ENCODE measurements at regions not wholly inside any gene's neighbourhood (a gene's known extent, or its start where the extent isn't known, plus 50 kb on each side); places are given as distances from the start of the nearest gene placed in this dataset.

- TF ChIP-seq ELK1 (IDR thresholded peaks at IDR 0.05; ENCODE audit: low read depth, low read length): no peak
- no peak for TF ChIP-seq RBBP5 (conservative IDR thresholded peaks at IDR 0.05)
- TF ChIP-seq MTA3 (IDR thresholded peaks at IDR 0.05; ENCODE audit: borderline replicate concordance, low read length): no peak
- TF ChIP-seq HDAC6 (IDR thresholded peaks at IDR 0.05; ENCODE audit: unreplicated experiment): no peak
- TF ChIP-seq NKRF (conservative IDR thresholded peaks at IDR 0.05): no peak
- no peak for TF ChIP-seq EED (IDR thresholded peaks at IDR 0.05; ENCODE audit: low read depth)
- TF ChIP-seq E2F8 (IDR thresholded peaks at IDR 0.05; ENCODE audit: low read depth, partially characterized antibody): no peak
Observed at GRCh38 chr16:74186561-74186971, 110.0 kb upstream of the PSMD7 start (continued).

DNA sequence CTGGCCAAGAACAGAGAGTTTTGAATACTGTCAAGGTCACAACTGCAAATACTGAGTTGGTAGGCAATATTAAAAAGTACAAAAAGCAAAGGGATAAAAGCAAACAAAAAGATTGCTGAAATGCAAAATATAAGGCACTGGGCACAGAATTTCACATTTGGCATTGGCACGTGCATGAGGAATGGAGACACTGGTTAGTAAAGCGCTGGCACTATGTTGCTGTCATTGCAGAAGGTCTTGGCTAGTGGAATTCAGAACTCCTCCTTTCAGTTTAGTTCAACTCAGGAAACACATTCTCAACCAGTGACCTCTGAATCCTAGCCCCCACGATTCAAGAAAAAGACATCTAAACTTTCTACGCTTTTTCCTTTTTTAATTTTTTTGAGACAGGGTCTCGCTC is 111.8 kb upstream of the PSMD7 start:
- TF ChIP-seq FOXM1 (IDR thresholded peaks at IDR 0.05; ENCODE audit: low read depth, low read length): no peak
- TF ChIP-seq, protein P1, sequence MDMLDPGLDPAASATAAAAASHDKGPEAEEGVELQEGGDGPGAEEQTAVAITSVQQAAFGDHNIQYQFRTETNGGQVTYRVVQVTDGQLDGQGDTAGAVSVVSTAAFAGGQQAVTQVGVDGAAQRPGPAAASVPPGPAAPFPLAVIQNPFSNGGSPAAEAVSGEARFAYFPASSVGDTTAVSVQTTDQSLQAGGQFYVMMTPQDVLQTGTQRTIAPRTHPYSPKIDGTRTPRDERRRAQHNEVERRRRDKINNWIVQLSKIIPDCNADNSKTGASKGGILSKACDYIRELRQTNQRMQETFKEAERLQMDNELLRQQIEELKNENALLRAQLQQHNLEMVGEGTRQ (IDR thresholded peaks at IDR 0.05; ENCODE audit: borderline replicate concordance, low read depth, low read length): no peak
- no peak for TF ChIP-seq ATF3 (IDR thresholded peaks at IDR 0.05; ENCODE audit: borderline replicate concordance, extremely low read depth, low read depth, low read length)
- TF ChIP-seq ZNF274 (IDR thresholded peaks at IDR 0.05; ENCODE audit: insufficient read depth, insufficient read length): no peak
- TF ChIP-seq, protein P2, sequence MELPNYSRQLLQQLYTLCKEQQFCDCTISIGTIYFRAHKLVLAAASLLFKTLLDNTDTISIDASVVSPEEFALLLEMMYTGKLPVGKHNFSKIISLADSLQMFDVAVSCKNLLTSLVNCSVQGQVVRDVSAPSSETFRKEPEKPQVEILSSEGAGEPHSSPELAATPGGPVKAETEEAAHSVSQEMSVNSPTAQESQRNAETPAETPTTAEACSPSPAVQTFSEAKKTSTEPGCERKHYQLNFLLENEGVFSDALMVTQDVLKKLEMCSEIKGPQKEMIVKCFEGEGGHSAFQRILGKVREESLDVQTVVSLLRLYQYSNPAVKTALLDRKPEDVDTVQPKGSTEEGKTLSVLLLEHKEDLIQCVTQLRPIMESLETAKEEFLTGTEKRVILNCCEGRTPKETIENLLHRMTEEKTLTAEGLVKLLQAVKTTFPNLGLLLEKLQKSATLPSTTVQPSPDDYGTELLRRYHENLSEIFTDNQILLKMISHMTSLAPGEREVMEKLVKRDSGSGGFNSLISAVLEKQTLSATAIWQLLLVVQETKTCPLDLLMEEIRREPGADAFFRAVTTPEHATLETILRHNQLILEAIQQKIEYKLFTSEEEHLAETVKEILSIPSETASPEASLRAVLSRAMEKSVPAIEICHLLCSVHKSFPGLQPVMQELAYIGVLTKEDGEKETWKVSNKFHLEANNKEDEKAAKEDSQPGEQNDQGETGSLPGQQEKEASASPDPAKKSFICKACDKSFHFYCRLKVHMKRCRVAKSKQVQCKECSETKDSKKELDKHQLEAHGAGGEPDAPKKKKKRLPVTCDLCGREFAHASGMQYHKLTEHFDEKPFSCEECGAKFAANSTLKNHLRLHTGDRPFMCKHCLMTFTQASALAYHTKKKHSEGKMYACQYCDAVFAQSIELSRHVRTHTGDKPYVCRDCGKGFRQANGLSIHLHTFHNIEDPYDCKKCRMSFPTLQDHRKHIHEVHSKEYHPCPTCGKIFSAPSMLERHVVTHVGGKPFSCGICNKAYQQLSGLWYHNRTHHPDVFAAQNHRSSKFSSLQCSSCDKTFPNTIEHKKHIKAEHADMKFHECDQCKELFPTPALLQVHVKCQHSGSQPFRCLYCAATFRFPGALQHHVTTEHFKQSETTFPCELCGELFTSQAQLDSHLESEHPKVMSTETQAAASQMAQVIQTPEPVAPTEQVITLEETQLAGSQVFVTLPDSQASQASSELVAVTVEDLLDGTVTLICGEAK (IDR thresholded peaks at IDR 0.05; ENCODE audit: borderline replicate concordance): no peak
- Histone ChIP-seq H3K27me3 (replicated peaks in 1 of 2; ENCODE audit: control insufficient read depth in 2 of 2, insufficient read depth in 2 of 2, low read length in 1 of 2) (no peaks in the 10 kb centered on the region), H3K4me3 (no peak overlapping the region), H3K27ac (ENCODE audit: control insufficient read depth, insufficient read depth) (no peak overlapping the region), H3K4me2 (ENCODE audit: control insufficient read depth, insufficient read depth) (no peak overlapping the region), H3K9me3 (replicated peaks; ENCODE audit: control insufficient read depth, insufficient read depth, low read length) (no peaks in the 10 kb centered on the region), H2AFZ (ENCODE audit: control insufficient read depth, low read depth, low read length) (no peak overlapping the region), H3K9ac (ENCODE audit: control insufficient read depth, insufficient read depth, low read length) (no peak overlapping the region), H3K79me2 (ENCODE audit: control insufficient read depth, insufficient read depth, low read length) (no peaks in the 10 kb centered on the region), H3K36me3 (ENCODE audit: control insufficient read depth in 2 of 2, insufficient read depth in 2 of 2, low read length in 1 of 2) (no peaks in the 10 kb centered on the region), H4K20me1 (ENCODE audit: control insufficient read depth, insufficient read depth) (no peaks in the 10 kb centered on the region), H3K4me1 (ENCODE audit: control insufficient read depth, insufficient read depth, low read length) (no peaks in the 10 kb centered on the region)
- in situ Hi-C loops (cut with MboI): no loop called here
- WGBS (ENCODE audit: insufficient coverage, insufficient replicate concordance, low lambda C conversion rate, missing lambda C conversion rate): 24% methylated on average over 5 of the region's 5 CpGs
- DNase-seq (ENCODE audit: low read depth, low spot score) (no peak), ATAC-seq (no peak), FAIRE-seq (no peak)
- ChIA-PET CTCF (no interaction called here), SMC1A (ENCODE audit: uncharacterized antibody, unreplicated experiment) (no interaction called here), RAD21 (ENCODE audit: unreplicated experiment) (no interaction called here), POLR2A (no interaction called here)
- BruUV-seq (replicated peaks): no TSS peak
- intact Hi-C loops (cut with micrococcal nuclease; ENCODE audit: unreplicated experiment): no loop called here
